ENCODE measurements at regions not wholly inside any gene's neighbourhood (a gene's known extent, or its start where the extent isn't known, plus 50 kb on each side); places are given as distances from the start of the nearest gene placed in this dataset.

- Histone ChIP-seq H3K36me3 (no peaks in the 10 kb centered on the region), H3K4me1 (peaks cover 0 to 5% of the 10 kb centered on the region in 2 donors), H3K27ac (peak overlapping the region in 1 of 4 donors; percentile 35), H3K27me3 (no peaks in the 10 kb centered on the region), H3K4me3 (no peak overlapping the region), H3K9me3 (no peaks in the 10 kb centered on the region)
- TF ChIP-seq CTCF (IDR thresholded peaks at IDR 0.05 in 4 of 5, conservative IDR thresholded peaks at IDR 0.05 in 1 of 5), result no peak
- TF ChIP-seq POLR2A (IDR thresholded peaks at IDR 0.05), result no peak
- peak; percentile 15 to 23 for ATAC-seq
- in situ Hi-C loops (cut with MboI; ENCODE audit: low sequenced_read_pairs in 4 of 4) (no loop called here), intact Hi-C loops (cut with DNase I; ENCODE audit: low total_unique reads) (no loop called here)
- no peak for DNase-seq
These were observed 120.0 kb downstream of the HMHB1 start for GRCh38 chr5:143931986-143932385.

- H3K4me3 ChIP-seq, result no peak overlapping the region
- no peak overlapping the region for H3K27ac ChIP-seq
- peaks cover 0 to 5% of the 10 kb centered on the region in 2 donors for H3K4me1 ChIP-seq
- H3K36me3 ChIP-seq, result no peaks in the 10 kb centered on the region
- ATAC-seq (no peak), DNase-seq (no peak)
- intact Hi-C loops (cut with DNase I; ENCODE audit: low total_unique reads), result no loop called here
- in situ Hi-C loops (cut with MboI; ENCODE audit: low sequenced_read_pairs in 4 of 4), result no loop called here
- H3K27me3 ChIP-seq, result no peaks in the 10 kb centered on the region
- no peak for TF ChIP-seq POLR2A (IDR thresholded peaks at IDR 0.05)
- no peak for TF ChIP-seq CTCF (IDR thresholded peaks at IDR 0.05 in 4 of 5, conservative IDR thresholded peaks at IDR 0.05 in 1 of 5)
- H3K9me3 ChIP-seq, result no peaks in the 10 kb centered on the region
These were observed 120.6 kb downstream of the HMHB1 start for GRCh38 chr5:143932584-143932983.

- Histone ChIP-seq H3K27me3 (no peaks in the 10 kb centered on the region), H3K4me1 (peaks cover 0 to 5% of the 10 kb centered on the region in 2 donors), H3K4me3 (no peak overlapping the region), H3K27ac (no peak overlapping the region), H3K9me3 (no peaks in the 10 kb centered on the region), H3K36me3 (no peaks in the 10 kb centered on the region)
- in situ Hi-C loops (cut with MboI; ENCODE audit: low sequenced_read_pairs in 4 of 4), result no loop called here
- no peak for DNase-seq
- TF ChIP-seq CTCF (IDR thresholded peaks at IDR 0.05 in 4 of 5, conservative IDR thresholded peaks at IDR 0.05 in 1 of 5) (no peak), POLR2A (IDR thresholded peaks at IDR 0.05) (no peak)
- ATAC-seq, result no peak
- intact Hi-C loops (cut with DNase I; ENCODE audit: low total_unique reads), result no loop called here
These were observed 121.5 kb downstream of the HMHB1 start for GRCh38 chr5:143933451-143933850.

GRCh38 chr5:143934821-143935220 lies 122.9 kb downstream of the HMHB1 start:
- no peaks in the 10 kb centered on the region for H3K27me3 ChIP-seq
- intact Hi-C loops (cut with DNase I; ENCODE audit: low total_unique reads), result no loop called here
- H3K27ac ChIP-seq, result no peak overlapping the region
- TF ChIP-seq POLR2A (IDR thresholded peaks at IDR 0.05), result no peak
- no peak for TF ChIP-seq CTCF (IDR thresholded peaks at IDR 0.05 in 4 of 5, conservative IDR thresholded peaks at IDR 0.05 in 1 of 5)
- peaks cover 0 to 5% of the 10 kb centered on the region in 2 donors for H3K4me1 ChIP-seq
- no peak for ATAC-seq
- in situ Hi-C loops (cut with MboI; ENCODE audit: low sequenced_read_pairs in 4 of 4), result no loop called here
- H3K9me3 ChIP-seq, result no peaks in the 10 kb centered on the region
- no peak for DNase-seq
- no peak overlapping the region for H3K4me3 ChIP-seq
- no peaks in the 10 kb centered on the region for H3K36me3 ChIP-seq

- Histone ChIP-seq H3K27me3 (no peaks in the 10 kb centered on the region), H3K9me3 (peaks cover 0 to 4% (median 0%) of the 10 kb centered on the region in 3 donors), H3K36me3 (no peaks in the 10 kb centered on the region), H3K4me3 (no peak overlapping the region), H3K27ac (no peak overlapping the region), H3K4me1 (no peaks in the 10 kb centered on the region)
- intact Hi-C loops (cut with DNase I; ENCODE audit: low total_unique reads) (no loop called here), in situ Hi-C loops (cut with MboI; ENCODE audit: low sequenced_read_pairs in 4 of 4) (no loop called here)
- DNase-seq (no peak), ATAC-seq (no peak)
- no peak for TF ChIP-seq POLR2A (IDR thresholded peaks at IDR 0.05)
- no peak for TF ChIP-seq CTCF (IDR thresholded peaks at IDR 0.05 in 4 of 5, conservative IDR thresholded peaks at IDR 0.05 in 1 of 5)
These were observed 126.3 kb downstream of the HMHB1 start for GRCh38 chr5:143938230-143938629.
